Right renal cortex interstitium (tissue), 3 donors: ENCODE measurements at regions not wholly inside any gene's neighbourhood (a gene's known extent, or its start where the extent isn't known, plus 50 kb on each side); places are given as distances from the start of the nearest gene placed in this dataset.

Source experiments
- DNase-seq, 3 donors: peaks; one replicate each; pipeline ENCODE4 v3.0.0-alpha.2; 2013; ENCODE audit warnings: low read depth in 3 of 3, low spot score in 2 of 3

DNA sequence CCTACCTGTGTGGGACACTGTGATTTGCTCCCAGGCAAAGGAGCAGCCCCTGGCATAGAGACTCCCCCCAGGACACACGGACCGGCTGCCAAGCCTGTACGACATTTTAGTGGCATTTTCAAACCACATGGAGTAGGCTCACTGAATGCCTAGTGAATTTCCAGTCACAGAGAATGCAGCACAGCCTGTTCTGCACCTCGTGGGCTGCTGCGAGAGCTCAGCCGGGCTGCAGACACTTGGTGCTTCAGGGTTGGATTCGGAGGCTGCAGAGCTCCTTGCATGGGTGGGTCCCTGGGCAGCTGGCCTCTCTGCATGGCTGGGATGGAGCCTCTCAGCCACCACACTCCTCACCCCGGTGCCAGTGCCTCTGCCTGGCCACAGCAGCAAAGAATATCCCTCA, 51.2 kb upstream of the HNF1B start:
- DNase-seq, result no peak
